Subcutaneous abdominal adipose tissue (tissue), 5 donors: ENCODE measurements at regions not wholly inside any gene's neighbourhood (a gene's known extent, or its start where the extent isn't known, plus 50 kb on each side); places are given as distances from the start of the nearest gene placed in this dataset.

Source experiments
- H3K27ac ChIP-seq: one replicate; pipeline ENCODE4 v1.7.0; 2013; ENCODE audit warnings: low read depth, mild to moderate bottlenecking, inconsistent platforms, low read length, moderate library complexity
- H3K27me3 ChIP-seq, 5 donors: one replicate each; pipeline ENCODE4 v1.7.0; 2013; ENCODE audit warnings: low read length in 5 of 5, inconsistent platforms in 1 of 5; ENCODE audit not compliant: control insufficient read depth in 5 of 5, insufficient read depth in 4 of 5
- H3K36me3 ChIP-seq, 5 donors: one replicate each; pipeline ENCODE4 v1.7.0; 2013; ENCODE audit warnings: low read length in 5 of 5; ENCODE audit not compliant: control insufficient read depth in 5 of 5, insufficient read depth in 5 of 5
- H3K4me1 ChIP-seq, 5 donors: one replicate each; pipeline ENCODE4 v1.7.0; 2013; ENCODE audit warnings: low read length in 5 of 5, mild to moderate bottlenecking in 3 of 5, moderate library complexity in 1 of 5; ENCODE audit not compliant: control insufficient read depth in 5 of 5, insufficient read depth in 5 of 5
- H3K4me3 ChIP-seq, 5 donors: one replicate each; pipeline ENCODE4 v1.7.0; 2013; ENCODE audit warnings: low read length in 5 of 5, low read depth in 1 of 5
- H3K9ac ChIP-seq, 5 donors: one replicate each; pipeline ENCODE4 v1.7.0; 2013; ENCODE audit warnings: low read length in 5 of 5, mild to moderate bottlenecking in 4 of 5, moderate library complexity in 3 of 5
- H3K9me3 ChIP-seq, 5 donors: one replicate each; pipeline ENCODE4 v1.7.0; 2013; ENCODE audit warnings: low read length in 5 of 5; ENCODE audit not compliant: control insufficient read depth in 5 of 5
- donor health status: healthy.
- donor health status: healthy.
- donor health status: healthy.
- donor health status: healthy.
- donor health status: healthy.

DNA sequence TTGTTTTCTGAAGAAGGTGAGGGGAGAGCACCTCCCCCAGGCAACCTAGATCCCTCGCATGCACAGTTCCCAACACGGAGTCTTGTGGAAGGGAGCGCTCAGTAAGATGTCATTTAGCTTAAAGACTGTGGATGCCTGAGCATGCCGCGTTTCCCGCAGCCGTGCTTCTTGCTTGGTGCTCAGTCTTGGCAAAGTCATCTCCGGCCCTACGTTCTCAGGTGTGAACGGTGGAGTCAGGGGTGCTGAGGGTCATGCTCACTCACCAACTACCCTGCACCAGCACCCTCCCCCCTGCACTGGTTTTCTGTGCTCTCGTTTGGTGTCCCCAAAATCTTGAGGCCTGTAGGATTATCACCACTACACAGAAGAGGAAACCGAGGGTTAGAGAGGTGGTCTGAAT lies 202.1 kb downstream of the RHOU start:
- Histone ChIP-seq H3K4me3 (no peak overlapping the region), H3K27ac (no peak overlapping the region), H3K9me3 (no peaks in the 10 kb centered on the region), H3K9ac (no peak overlapping the region), H3K36me3 (no peaks in the 10 kb centered on the region), H3K4me1 (peaks cover 10 to 50% (median 25%) of the 10 kb centered on the region in 5 donors), H3K27me3 (no peaks in the 10 kb centered on the region)

DNA sequence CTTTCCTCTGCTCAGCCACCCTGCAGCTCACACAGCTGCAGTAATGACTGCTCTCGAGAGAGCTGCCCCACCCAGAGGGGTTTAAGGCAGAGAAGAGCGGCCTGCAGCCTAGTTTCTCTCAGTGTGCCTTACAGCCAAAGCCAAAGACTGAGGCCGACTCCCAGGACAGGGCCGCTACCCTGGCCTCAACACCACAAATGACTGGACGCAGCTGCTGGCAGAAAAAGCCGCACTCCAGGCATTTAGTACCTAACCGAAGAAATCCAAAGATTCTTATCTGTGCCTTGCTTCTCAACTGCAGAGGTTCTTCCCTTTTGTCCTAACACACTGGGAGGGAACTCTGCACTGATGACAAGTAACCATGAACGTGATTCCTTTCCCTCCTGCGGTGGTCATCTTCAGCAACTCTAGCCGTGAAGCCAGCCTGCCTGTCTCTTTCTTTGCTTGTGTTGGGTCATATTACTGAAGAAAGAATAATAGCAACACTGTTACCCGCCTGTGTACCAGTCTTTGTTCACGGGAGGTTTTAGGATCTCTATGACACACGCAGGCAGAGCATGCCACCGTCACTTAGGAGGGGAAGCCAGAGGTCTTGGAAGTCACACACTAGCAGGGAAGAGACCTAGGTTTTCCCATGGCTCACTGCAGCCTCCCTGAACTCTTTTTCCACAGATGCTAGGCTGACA lies 202.7 kb downstream of the RHOU start:
- Histone ChIP-seq H3K27me3 (no peaks in the 10 kb centered on the region), H3K9me3 (no peaks in the 10 kb centered on the region), H3K9ac (peak overlapping the region in 2 of 5 donors; percentile 17 to 44), H3K27ac (peak overlapping the region; percentile 70), H3K36me3 (no peaks in the 10 kb centered on the region), H3K4me3 (peak overlapping the region in 2 of 5 donors; percentile 16 to 19), H3K4me1 (peaks cover 10 to 50% (median 25%) of the 10 kb centered on the region in 5 donors)

DNA sequence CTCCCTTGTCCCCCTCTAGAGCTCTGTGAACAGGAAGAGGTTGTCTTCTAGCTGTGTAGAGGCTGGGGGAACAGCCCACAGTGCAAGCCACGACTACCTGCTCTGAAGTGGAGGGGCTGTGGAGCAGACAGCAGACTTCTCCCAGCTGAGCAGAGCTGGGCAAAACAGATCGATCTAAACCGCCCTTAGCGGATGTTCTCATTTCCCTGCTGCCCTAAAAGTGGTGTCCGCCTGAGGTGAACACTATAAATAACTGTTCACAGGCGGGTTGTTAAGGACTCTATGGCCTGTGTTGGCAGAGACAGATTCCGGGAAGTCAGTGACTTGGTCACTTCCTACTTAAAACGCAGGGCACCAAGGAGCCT lies 203.2 kb downstream of the RHOU start:
- H3K4me1 ChIP-seq: peaks cover 10 to 50% (median 25%) of the 10 kb centered on the region in 5 donors
- H3K9ac ChIP-seq: peak overlapping the region in 2 of 5 donors; percentile 17 to 44
- peak overlapping the region in 2 of 5 donors; percentile 16 to 19 for H3K4me3 ChIP-seq
- H3K27me3 ChIP-seq: no peaks in the 10 kb centered on the region
- H3K9me3 ChIP-seq: no peaks in the 10 kb centered on the region
- H3K36me3 ChIP-seq: no peaks in the 10 kb centered on the region
- peak overlapping the region; percentile 70 for H3K27ac ChIP-seq

DNA sequence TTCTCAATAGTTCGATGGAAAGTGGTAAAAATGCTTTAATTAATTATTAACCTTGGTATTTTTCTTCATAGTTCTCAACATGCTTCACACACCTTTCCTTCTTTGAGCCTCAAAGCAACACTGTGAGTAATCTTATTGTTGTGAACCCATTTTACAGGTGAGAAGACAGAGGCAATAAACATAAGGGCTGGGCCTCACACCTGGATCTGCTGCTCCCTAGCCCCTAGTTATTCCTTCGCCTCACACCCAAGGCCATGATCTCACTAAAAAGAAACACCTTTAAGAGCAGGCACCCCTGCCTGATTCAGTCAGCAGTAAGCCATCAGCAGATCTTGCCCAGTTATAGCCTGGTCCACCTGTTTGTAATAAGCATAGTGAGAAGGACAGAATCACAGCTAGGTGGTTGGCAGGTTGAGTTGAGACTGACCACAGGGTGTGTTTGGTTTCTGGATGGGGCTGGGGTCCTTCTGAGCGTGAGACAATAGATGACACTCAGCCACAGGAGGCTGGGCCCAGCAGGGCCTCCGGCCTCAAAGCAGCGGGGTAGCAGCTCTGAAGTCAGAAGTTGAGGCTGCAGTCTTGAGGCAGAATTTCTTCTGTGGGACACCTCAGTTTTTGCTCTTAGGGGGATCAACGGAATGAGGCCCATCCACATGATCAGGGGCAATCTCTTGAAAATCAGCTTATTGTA lies 203.9 kb downstream of the RHOU start:
- Histone ChIP-seq H3K4me1 (peaks cover 10 to 50% (median 25%) of the 10 kb centered on the region in 5 donors), H3K9ac (no peak overlapping the region), H3K4me3 (no peak overlapping the region), H3K27ac (peak overlapping the region; percentile 70), H3K27me3 (no peaks in the 10 kb centered on the region), H3K36me3 (no peaks in the 10 kb centered on the region), H3K9me3 (no peaks in the 10 kb centered on the region)

DNA sequence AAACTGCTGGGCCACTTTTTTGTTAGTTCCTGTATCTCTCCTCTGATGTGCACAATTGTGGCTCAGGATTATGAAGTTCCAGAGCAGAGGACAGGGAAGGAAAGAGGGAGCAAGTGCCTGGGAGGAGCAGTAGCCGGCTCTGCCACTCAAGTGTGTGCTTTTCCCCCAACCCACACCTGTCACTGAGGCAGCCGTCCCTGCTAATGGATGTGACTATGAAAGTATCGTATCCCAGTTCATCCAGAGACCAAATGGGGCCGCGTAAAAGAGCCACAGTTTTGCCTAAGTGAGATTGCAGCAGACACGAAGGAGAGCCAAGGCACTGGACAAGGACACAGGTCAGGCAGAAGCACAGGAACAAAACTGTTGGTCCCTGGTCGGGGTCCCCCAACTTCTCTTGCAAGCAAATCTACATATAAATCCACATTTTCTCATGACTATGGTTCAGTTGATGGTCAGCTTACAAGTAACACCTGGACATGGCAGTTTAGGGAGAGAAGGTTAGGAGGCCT lies 204.7 kb downstream of the RHOU start:
- Histone ChIP-seq H3K36me3 (no peaks in the 10 kb centered on the region), H3K9me3 (no peaks in the 10 kb centered on the region), H3K27ac (no peak overlapping the region), H3K27me3 (no peaks in the 10 kb centered on the region), H3K4me3 (no peak overlapping the region), H3K4me1 (peaks cover 10 to 53% (median 31%) of the 10 kb centered on the region in 5 donors), H3K9ac (no peak overlapping the region)

DNA sequence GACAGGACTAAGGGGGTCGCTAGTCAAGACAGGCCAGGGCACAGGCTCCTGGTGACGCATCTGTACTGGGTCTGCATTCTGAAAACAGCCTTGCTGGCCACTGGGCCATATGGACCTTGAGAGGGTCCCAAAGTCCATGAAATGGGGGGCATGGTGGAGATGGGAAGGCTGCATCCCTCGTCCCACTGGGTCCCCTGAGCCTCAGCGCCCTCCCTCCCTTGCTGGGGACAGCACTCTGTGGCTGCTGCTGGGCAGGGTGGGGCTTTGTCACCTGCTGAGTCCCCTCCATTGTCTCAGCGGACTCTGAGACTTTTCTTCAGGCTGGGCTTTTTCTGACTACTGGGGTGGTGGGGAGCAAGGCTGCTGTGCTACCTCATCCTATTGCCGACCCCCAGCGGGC lies 205.2 kb downstream of the RHOU start:
- peaks cover 10 to 57% (median 31%) of the 10 kb centered on the region in 5 donors for H3K4me1 ChIP-seq
- no peak overlapping the region for H3K4me3 ChIP-seq
- no peaks in the 10 kb centered on the region for H3K36me3 ChIP-seq
- H3K27ac ChIP-seq: no peak overlapping the region
- no peaks in the 10 kb centered on the region for H3K27me3 ChIP-seq
- no peaks in the 10 kb centered on the region for H3K9me3 ChIP-seq
- H3K9ac ChIP-seq: no peak overlapping the region

- Histone ChIP-seq H3K9ac (no peak overlapping the region), H3K9me3 (no peaks in the 10 kb centered on the region), H3K27ac (no peak overlapping the region), H3K27me3 (no peaks in the 10 kb centered on the region), H3K4me1 (peaks cover 10 to 53% (median 30%) of the 10 kb centered on the region in 5 donors), H3K4me3 (no peak overlapping the region), H3K36me3 (no peaks in the 10 kb centered on the region)
Measured at GRCh38 chr1:228940926-228941325, 205.6 kb downstream of the RHOU start.

DNA sequence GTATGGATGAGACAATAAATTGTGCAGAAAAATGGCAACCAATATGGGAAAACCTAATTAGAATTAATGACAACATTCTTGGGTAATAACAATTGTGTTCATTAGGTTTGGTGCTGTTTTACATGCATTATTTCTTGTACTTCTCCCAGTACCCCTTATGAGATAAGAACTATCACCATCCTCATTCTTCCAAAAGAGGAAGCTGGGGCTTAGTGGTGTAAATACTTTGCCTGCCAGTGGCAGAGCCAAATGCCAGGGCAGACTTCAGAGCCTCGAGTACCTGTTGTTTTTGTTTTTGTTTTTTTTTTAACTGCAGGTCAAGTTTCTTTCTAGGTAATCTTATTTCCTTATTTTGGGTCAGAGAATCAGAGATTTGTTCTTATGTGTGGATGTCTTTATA lies 206.4 kb downstream of the RHOU start:
- H3K4me3 ChIP-seq: no peak overlapping the region
- no peak overlapping the region for H3K9ac ChIP-seq
- H3K27ac ChIP-seq: no peak overlapping the region
- no peaks in the 10 kb centered on the region for H3K9me3 ChIP-seq
- no peaks in the 10 kb centered on the region for H3K27me3 ChIP-seq
- no peaks in the 10 kb centered on the region for H3K36me3 ChIP-seq
- peaks cover 10 to 47% (median 23%) of the 10 kb centered on the region in 5 donors for H3K4me1 ChIP-seq

- Histone ChIP-seq H3K27ac (no peak overlapping the region), H3K36me3 (no peaks in the 10 kb centered on the region), H3K9ac (no peak overlapping the region), H3K27me3 (no peaks in the 10 kb centered on the region), H3K4me1 (peaks cover 1 to 29% (median 12%) of the 10 kb centered on the region in 5 donors), H3K4me3 (no peak overlapping the region), H3K9me3 (no peaks in the 10 kb centered on the region)
Measured at GRCh38 chr1:228943436-228943835, 208.2 kb downstream of the RHOU start.

GRCh38 chr1:228944296-228944695 lies 209.0 kb downstream of the RHOU start:
- H3K4me3 ChIP-seq: no peak overlapping the region
- H3K9ac ChIP-seq: no peak overlapping the region
- H3K4me1 ChIP-seq: peaks cover 0 to 25% (median 8%) of the 10 kb centered on the region in 5 donors
- H3K36me3 ChIP-seq: no peaks in the 10 kb centered on the region
- H3K27me3 ChIP-seq: no peaks in the 10 kb centered on the region
- no peak overlapping the region for H3K27ac ChIP-seq
- no peaks in the 10 kb centered on the region for H3K9me3 ChIP-seq
